Urinary bladder (tissue), 3 donors: ENCODE measurements at regions not wholly inside any gene's neighbourhood (a gene's known extent, or its start where the extent isn't known, plus 50 kb on each side); places are given as distances from the start of the nearest gene placed in this dataset.

Experiments
- DNase-seq: peaks from one replicate; pipeline ENCODE4 v3.0.0-alpha.2; 2015; ENCODE audit errors: extremely low spot score
- H3K27ac ChIP-seq: one replicate; pipeline ENCODE4 v1.5.1; 2013; ENCODE audit warnings: low read depth, mild to moderate bottlenecking, moderate library complexity
- H3K36me3 ChIP-seq: one replicate; pipeline ENCODE4 v1.6.1; 2013; ENCODE audit warnings: mild to moderate bottlenecking, moderate library complexity; ENCODE audit not compliant: insufficient read depth
- H3K4me1 ChIP-seq: one replicate; pipeline ENCODE4 v1.6.1; 2013; ENCODE audit warnings: mild to moderate bottlenecking, moderate library complexity; ENCODE audit not compliant: insufficient read depth
- H3K4me3 ChIP-seq: one replicate; pipeline ENCODE4 v1.5.1; 2013; ENCODE audit warnings: low read depth, low read length
- WGBS: extraction: QIAGEN DNeasy Blood & Tissue Kit; methylation state at CpG from one replicate; pipeline ENCODE4 v1.1.7; 2013; 5-methylcytosine and 5-hydroxymethylcytosine counted together
- donor health status: healthy with polysubstance abuse.
- donor health status: healthy.

DNA sequence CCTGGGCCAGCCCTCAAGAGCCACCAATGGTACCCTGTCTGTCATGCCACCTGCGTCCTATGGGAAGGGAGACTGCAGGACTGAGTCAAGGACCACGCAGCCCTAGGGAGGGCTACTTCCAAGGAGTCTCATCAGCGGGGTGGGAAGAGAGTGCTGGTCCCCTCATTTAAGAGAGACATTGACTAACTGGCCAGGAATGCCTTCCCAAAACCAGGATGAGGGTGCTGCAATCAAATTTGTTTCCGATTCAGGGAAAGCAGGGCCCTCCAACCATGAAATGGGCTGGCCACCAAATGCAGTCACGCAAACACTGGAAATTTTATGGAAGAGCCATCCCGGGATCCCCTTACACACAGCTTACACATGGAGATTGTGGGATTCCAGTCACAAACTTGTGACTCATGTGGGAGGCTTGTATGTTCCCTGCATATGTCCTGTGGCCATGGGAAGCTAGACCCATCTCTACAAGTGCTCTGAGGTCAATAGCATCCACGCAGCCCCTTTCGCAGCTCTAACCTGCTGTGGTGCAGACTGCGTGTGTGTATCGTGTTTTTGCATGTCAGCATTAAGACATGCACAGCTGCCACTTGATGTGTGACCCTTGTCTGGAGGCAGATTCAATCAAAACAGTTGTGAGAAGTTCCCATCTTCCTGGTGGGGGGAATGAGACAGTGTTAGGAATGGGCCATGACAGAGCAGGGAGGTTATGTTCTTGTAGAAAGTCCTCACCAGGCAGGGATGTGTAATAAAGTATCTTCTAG is 53.0 kb upstream of the CST7 start:
- H3K4me1 ChIP-seq = no peaks in the 10 kb centered on the region
- no peak for DNase-seq
- no peak overlapping the region for H3K4me3 ChIP-seq
- whole genome bisulfite sequencing = 89% methylated on average over 10 of the region's 10 CpGs
- no peak overlapping the region for H3K27ac ChIP-seq
- H3K36me3 ChIP-seq = no peaks in the 10 kb centered on the region

DNA sequence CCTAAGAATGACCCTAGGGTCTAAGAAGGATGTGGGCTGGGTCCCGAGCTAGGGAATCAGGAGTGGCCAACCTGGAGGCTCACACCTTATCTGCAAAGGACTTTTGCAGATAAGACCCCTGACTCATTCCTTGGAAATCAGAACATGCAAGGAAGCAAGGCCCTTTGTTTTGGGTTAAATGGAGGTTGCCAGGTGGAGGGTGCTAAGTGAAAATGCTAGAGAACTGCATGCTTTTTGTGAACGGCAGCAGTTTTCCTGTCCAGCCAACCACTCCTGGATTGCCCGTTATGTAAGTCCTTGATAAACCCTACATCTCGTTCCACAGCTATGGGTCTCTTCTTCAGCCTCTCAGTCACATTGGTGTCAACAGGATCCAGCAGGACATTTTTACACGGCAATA is 52.1 kb upstream of the CST7 start:
- DNase-seq = no peak
- Histone ChIP-seq H3K36me3 (no peaks in the 10 kb centered on the region), H3K27ac (no peak overlapping the region), H3K4me3 (no peak overlapping the region), H3K4me1 (no peaks in the 10 kb centered on the region)
- 66% methylated on average over 5 of the region's 5 CpGs for WGBS

DNA sequence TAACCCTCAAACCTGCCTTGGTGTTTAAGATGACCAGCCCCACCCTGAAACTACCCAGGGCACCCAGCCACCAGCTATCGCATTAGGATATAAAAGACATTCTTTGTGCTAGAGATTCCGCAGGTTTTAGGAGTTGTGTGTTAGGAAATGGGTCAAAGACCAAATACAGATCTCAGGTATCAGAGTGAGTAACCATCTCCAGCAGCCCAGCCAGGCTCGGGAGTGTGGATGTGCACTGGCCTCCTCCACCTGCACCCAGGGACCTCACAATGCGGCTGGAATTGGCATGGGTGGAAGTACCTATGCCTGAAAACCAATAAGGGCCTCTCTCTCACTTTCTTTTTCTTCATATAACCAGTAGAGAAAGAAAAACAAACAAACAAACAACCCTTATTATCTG is 51.1 kb upstream of the CST7 start:
- Histone ChIP-seq H3K4me3 (no peak overlapping the region), H3K4me1 (no peaks in the 10 kb centered on the region), H3K27ac (no peak overlapping the region), H3K36me3 (no peaks in the 10 kb centered on the region)
- WGBS = 75% methylated on average over 4 of the region's 4 CpGs
- no peak for DNase-seq

DNA sequence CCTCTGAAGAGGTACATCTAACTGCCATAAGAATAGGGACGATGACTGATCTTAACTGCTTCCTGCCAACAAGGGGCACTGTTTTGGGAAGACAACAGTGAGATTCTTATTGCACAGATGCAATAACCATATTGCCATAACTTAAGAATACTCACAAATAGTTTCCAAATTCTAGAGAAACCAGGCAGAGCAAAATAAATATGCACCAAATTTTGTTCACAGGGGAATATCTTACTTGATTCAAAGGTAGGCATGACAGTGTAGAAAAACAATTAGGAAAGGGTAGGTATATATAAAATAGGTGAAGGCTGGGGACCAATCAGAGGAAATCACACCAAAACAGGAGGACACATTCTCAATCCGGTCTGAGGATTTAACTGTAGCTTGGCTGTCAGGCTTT is 49.9 kb upstream of the CST7 start:
- no peak for DNase-seq
- 86% methylated on average over 2 of the region's 2 CpGs for WGBS
- H3K36me3 ChIP-seq = no peaks in the 10 kb centered on the region
- no peaks in the 10 kb centered on the region for H3K4me1 ChIP-seq
- no peak overlapping the region for H3K27ac ChIP-seq
- no peak overlapping the region for H3K4me3 ChIP-seq
